HCT116 (cell line): ENCODE measurements at regions not wholly inside any gene's neighbourhood (a gene's known extent, or its start where the extent isn't known, plus 50 kb on each side); places are given as distances from the start of the nearest gene placed in this dataset.

Experiments
- ATAC-seq: fragments of 200-7000 bp; cut with Tn5 transposase; 2 replicates; pipeline ENCODE4 v1.9.1; 2020; ENCODE audit warnings: mild to moderate bottlenecking, moderate library complexity
- BruUV-seq: library from RNA; stranded (reverse); fragments of 400-500 nt; replicated peaks from 2 replicates; lab custom pipeline; 2021; lab: Mats Ljungman, UMichigan
- CTCF ChIA-PET: fragments of 300-600 bp; sonication (Branson Sonifier 250); formaldehyde crosslinking; loops from one replicate; lab custom pipeline; 2021; ENCODE audit warnings: antibody characterized with exemption; lab: Charles Lee
- POLR2A ChIA-PET: fragments of 300-600, 350-600 bp; sonication (Branson Sonifier 250); formaldehyde crosslinking; loops from one replicate; lab custom pipeline; 2021; ENCODE audit warnings: antibody characterized with exemption; lab: Charles Lee
- RAD21 ChIA-PET, 2 experiments: fragments of 300-600 bp; sonication (Branson Sonifier 250); formaldehyde crosslinking; loops; one replicate each; lab custom pipeline; 2023; ENCODE audit warnings: low total read pairs in 2 of 2; ENCODE audit not compliant: uncharacterized antibody in 2 of 2, unreplicated experiment in 2 of 2, low non-redundant PET in 1 of 2; lab: Charles Lee
- DNase-seq: peaks from one replicate; pipeline ENCODE4 v3.0.0-alpha.2; 2010; ENCODE audit warnings: low read depth, low spot score
- H2AFZ ChIP-seq: fragments of 200-600 bp; shearing (Covaris generic), sonication (generic); 2 replicates; pipeline ENCODE4 v1.6.1; 2017; ENCODE audit warnings: low read depth, mixed run types, mixed read lengths, antibody characterized with exemption, low read length; ENCODE audit not compliant: poor library complexity, severe bottlenecking
- H3K27ac ChIP-seq: 2 replicates; pipeline ENCODE4 v1.5.1; 2012; ENCODE audit warnings: low read depth, low read length
- H3K27me3 ChIP-seq: fragments of 200-600 bp; sonication (generic); 2 replicates; pipeline ENCODE4 v1.6.1; 2016; ENCODE audit warnings: mixed run types, low read length, mixed read lengths; ENCODE audit not compliant: insufficient read depth
- H3K36me3 ChIP-seq, 2 experiments: fragments of 200-500 bp in 1 of 2; fragments of 200-600 bp in 1 of 2; sonication (Bioruptor generic) in 1 of 2; sonication (generic) in 1 of 2; 2 replicates each; pipeline versions ENCODE4 v1.5.1 to v1.6.1; 2014 to 2016; ENCODE audit warnings: low read length in 2 of 2, inconsistent platforms in 1 of 2, mixed read lengths in 1 of 2, mixed run types in 1 of 2; ENCODE audit not compliant: insufficient read depth in 2 of 2, control insufficient read depth in 1 of 2
- H3K4me1 ChIP-seq, 2 experiments: fragments of 200-600 bp in 1 of 2; sonication (generic) in 1 of 2; 2 replicates each; pipeline versions ENCODE4 v1.5.1 to v1.6.1; 2012 to 2017; ENCODE audit warnings: low read length in 2 of 2, inconsistent platforms in 1 of 2, mild to moderate bottlenecking in 1 of 2, mixed read lengths in 1 of 2, mixed run types in 1 of 2, moderate library complexity in 1 of 2; ENCODE audit not compliant: insufficient read depth in 2 of 2, control insufficient read depth in 1 of 2
- H3K4me2 ChIP-seq: fragments of 200-600 bp; sonication (generic); 2 replicates; pipeline ENCODE4 v1.6.1; 2017; ENCODE audit warnings: mixed run types, low read length, mixed read lengths
- H3K4me3 ChIP-seq, 2 experiments: fragments of 200-600 bp in 1 of 2; sonication (generic) in 1 of 2; replicated peaks in 1 of 2; 2 replicates each; pipeline ENCODE4 v1.5.1; 2011 to 2016; ENCODE audit warnings: low read length in 2 of 2, control low read depth in 1 of 2, low read depth in 1 of 2, mild to moderate bottlenecking in 1 of 2, mixed read lengths in 1 of 2, mixed run types in 1 of 2
- H3K79me2 ChIP-seq: fragments of 200-600 bp; sonication (generic); 2 replicates; pipeline ENCODE4 v1.6.1; 2017; ENCODE audit warnings: mild to moderate bottlenecking, mixed run types, low read length, moderate library complexity, mixed read lengths; ENCODE audit not compliant: insufficient read depth
- H3K9ac ChIP-seq: fragments of 200-600 bp; sonication (generic); 2 replicates; pipeline ENCODE4 v1.6.1; 2016; ENCODE audit warnings: low read length, mixed read lengths
- H3K9me2 ChIP-seq: fragments of 200-600 bp; sonication (generic), shearing (Covaris generic); 2 replicates; pipeline ENCODE4 v1.6.1; 2017; ENCODE audit warnings: mixed run types, mild to moderate bottlenecking, moderate library complexity; ENCODE audit not compliant: insufficient read depth
- H3K9me3 ChIP-seq, 2 experiments: fragments of 200-500 bp in 1 of 2; fragments of 200-600 bp in 1 of 2; sonication (Bioruptor generic) in 1 of 2; sonication (generic) in 1 of 2; 2 replicates each; pipeline ENCODE4 v1.6.1; 2014 to 2017; ENCODE audit warnings: low read length in 2 of 2, mixed read lengths in 2 of 2, inconsistent platforms in 1 of 2, low read depth in 1 of 2, mild to moderate bottlenecking in 1 of 2, mixed run types in 1 of 2, moderate library complexity in 1 of 2; ENCODE audit not compliant: control insufficient read depth in 1 of 2, insufficient read depth in 1 of 2
- H4K20me1 ChIP-seq: fragments of 200-600 bp; sonication (generic), shearing (Covaris generic); 2 replicates; pipeline ENCODE4 v1.6.1; 2017; ENCODE audit warnings: mixed run types, mild to moderate bottlenecking, moderate library complexity; ENCODE audit not compliant: insufficient read depth
- CBX3 ChIP-seq: IDR thresholded peaks from 2 replicates; pipeline ENCODE4 v1.6.1; 2012; ENCODE audit warnings: low read depth
- CEBPB ChIP-seq: IDR thresholded peaks from 2 replicates; pipeline ENCODE4 v1.6.1; 2012; ENCODE audit warnings: low read depth
- CTCF ChIP-seq, 3 experiments: fragments of 200-600 bp in 1 of 3; sonication (generic) in 1 of 3; IDR thresholded peaks in 2 of 3; conservative IDR thresholded peaks in 1 of 3; 2 replicates each; pipeline ENCODE4 v1.5.1; 2012 to 2017; ENCODE audit warnings: low read depth in 2 of 3, low read length in 2 of 3, antibody characterized with exemption in 1 of 3, borderline replicate concordance in 1 of 3, control low read depth in 1 of 3, mild to moderate bottlenecking in 1 of 3, mixed read lengths in 1 of 3, mixed run types in 1 of 3, moderate library complexity in 1 of 3; ENCODE audit not compliant: insufficient read depth in 1 of 3
- EZH2 ChIP-seq: fragments of 200-600 bp; sonication (generic); IDR thresholded peaks from 2 replicates; pipeline ENCODE4 v1.6.1; 2017; ENCODE audit warnings: antibody characterized with exemption, mixed run types
- FOSL1 ChIP-seq: IDR thresholded peaks from 2 replicates; pipeline ENCODE4 v1.6.1; 2012; ENCODE audit warnings: low read depth
- MAX ChIP-seq: IDR thresholded peaks from 2 replicates; pipeline ENCODE4 v1.6.1; 2012
- POLR2A ChIP-seq: IDR thresholded peaks from 2 replicates; pipeline ENCODE4 v1.7.0; 2011; ENCODE audit warnings: borderline replicate concordance; ENCODE audit not compliant: insufficient read depth, insufficient read length; ENCODE audit errors: extremely low read depth
- POLR2AphosphoS5 ChIP-seq: IDR thresholded peaks from 2 replicates; pipeline ENCODE4 v1.6.1; 2011; ENCODE audit warnings: mild to moderate bottlenecking, low read depth, low read length, moderate library complexity
- RAD21 ChIP-seq: IDR thresholded peaks from 2 replicates; pipeline ENCODE4 v1.6.1; 2012; ENCODE audit warnings: low read depth, mild to moderate bottlenecking
- SP1 ChIP-seq: IDR thresholded peaks from 2 replicates; pipeline ENCODE4 v1.6.1; 2012; ENCODE audit warnings: low read depth
- SRF ChIP-seq: IDR thresholded peaks from 2 replicates; pipeline ENCODE4 v1.6.1; 2012; ENCODE audit warnings: low read depth
- TCF7L2 ChIP-seq: IDR thresholded peaks from 2 replicates; pipeline ENCODE4 v1.7.0; 2011; ENCODE audit warnings: borderline replicate concordance, inconsistent platforms; ENCODE audit not compliant: insufficient read depth, insufficient read length; ENCODE audit errors: extremely low read depth
- YY1 ChIP-seq: IDR thresholded peaks from 2 replicates; pipeline ENCODE4 v1.6.1; 2011; ENCODE audit warnings: low read length, low read depth, moderate library complexity, mild to moderate bottlenecking; ENCODE audit not compliant: insufficient replicate concordance; ENCODE audit errors: extremely low read depth
- ZNF274 ChIP-seq: fragments of 200-500 bp; sonication (Bioruptor generic); IDR thresholded peaks from 2 replicates; pipeline ENCODE4 v1.6.1; 2014; ENCODE audit warnings: mild to moderate bottlenecking, low read depth, low read length, inconsistent platforms
- intact Hi-C: fragments of 100-400 bp; cut with micrococcal nuclease; formaldehyde crosslinking; loops from 2 replicates; pipeline ENCODE4 v1.10.0; 2022
- TF ChIP-seq, protein P1 (sequence below): IDR thresholded peaks from 2 replicates; pipeline ENCODE4 v1.6.1; 2012; ENCODE audit warnings: low read depth

DNA sequence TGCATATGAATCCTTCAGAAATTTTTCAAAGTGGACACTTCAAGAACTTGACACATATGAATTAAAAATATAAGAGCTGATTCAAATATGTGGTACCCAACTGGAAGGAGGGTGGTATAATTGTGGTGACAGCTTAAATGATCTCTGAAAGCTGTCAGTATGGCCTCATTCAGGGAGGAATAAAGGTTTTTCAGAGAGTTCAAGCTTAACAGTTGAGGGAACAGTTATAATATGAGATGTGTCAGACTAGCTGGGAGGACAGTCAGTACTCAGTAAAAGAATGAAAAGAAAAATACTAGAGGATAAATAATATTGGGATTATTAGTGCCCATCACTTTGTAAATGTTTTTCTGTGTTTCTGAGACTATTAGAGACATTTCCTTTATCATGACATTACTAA is 277.5 kb downstream of the RASSF9 start:
- DNase-seq (no peak), ATAC-seq (no peak)
- no peaks in the 10 kb centered on the region for H3K36me3 ChIP-seq
- BruUV-seq, result no TSS peak
- no peaks in the 10 kb centered on the region for H3K9me3 ChIP-seq
- RAD21 ChIA-PET, result no interaction called here
- CTCF ChIA-PET, result interaction anchor here (1.4 kb wide), 1 partner anchor 16 kb away, joined by 3 read pairs; no protein-coding TSS in a partner anchor
- H3K4me2 ChIP-seq, result no peak overlapping the region
- H3K27ac ChIP-seq, result no peak overlapping the region
- no peaks in the 10 kb centered on the region for H3K4me1 ChIP-seq
- H2AFZ ChIP-seq, result peak overlapping the region; percentile 56
- H3K9ac ChIP-seq, result no peak overlapping the region
- no peak overlapping the region for H3K4me3 ChIP-seq
- no peaks in the 10 kb centered on the region for H4K20me1 ChIP-seq
- TF ChIP-seq CBX3 (no peak), POLR2A (no peak), FOSL1 (no peak), POLR2AphosphoS5 (no peak), SP1 (no peak), EZH2 (no peak), YY1 (no peak), ZNF274 (no peak), MAX (no peak), RAD21 (no peak)
- intact Hi-C loops, result no loop called here
- H3K9me2 ChIP-seq, result no peaks in the 10 kb centered on the region
- POLR2A ChIA-PET, result no interaction called here
- no peaks in the 10 kb centered on the region for H3K79me2 ChIP-seq
- no peaks in the 10 kb centered on the region for H3K27me3 ChIP-seq

GRCh38 chr12:85559127-85559526 is 277.1 kb downstream of the RASSF9 start:
- ChIA-PET POLR2A (no interaction called here), RAD21 (no interaction called here), CTCF (interaction anchor here (1.4 kb wide), 1 partner anchor 16 kb away, joined by 3 read pairs; no protein-coding TSS in a partner anchor)
- no peaks in the 10 kb centered on the region for H3K9me2 ChIP-seq
- DNase-seq, result no peak
- H3K4me3 ChIP-seq, result no peak overlapping the region
- no peaks in the 10 kb centered on the region for H3K27me3 ChIP-seq
- no peak overlapping the region for H2AFZ ChIP-seq
- H3K9me3 ChIP-seq, result no peaks in the 10 kb centered on the region
- no peaks in the 10 kb centered on the region for H4K20me1 ChIP-seq
- no peaks in the 10 kb centered on the region for H3K79me2 ChIP-seq
- intact Hi-C loops, result no loop called here
- ATAC-seq, result no peak
- BruUV-seq, result no TSS peak
- H3K27ac ChIP-seq, result no peak overlapping the region
- no peak overlapping the region for H3K4me2 ChIP-seq
- H3K9ac ChIP-seq, result no peak overlapping the region
- H3K4me1 ChIP-seq, result no peaks in the 10 kb centered on the region
- H3K36me3 ChIP-seq, result no peaks in the 10 kb centered on the region
- no peak for TF ChIP-seq SRF
- TF ChIP-seq POLR2AphosphoS5, result no peak
- TF ChIP-seq POLR2A, result no peak
- no peak for TF ChIP-seq ZNF274
- no peak for TF ChIP-seq CTCF (IDR thresholded peaks at IDR 0.05 in 2 of 3, conservative IDR thresholded peaks at IDR 0.05 in 1 of 3; ENCODE audit: borderline replicate concordance in 1 of 3, insufficient read depth in 1 of 3, low read depth in 2 of 3, low read length in 2 of 3)
- TF ChIP-seq, protein P1, sequence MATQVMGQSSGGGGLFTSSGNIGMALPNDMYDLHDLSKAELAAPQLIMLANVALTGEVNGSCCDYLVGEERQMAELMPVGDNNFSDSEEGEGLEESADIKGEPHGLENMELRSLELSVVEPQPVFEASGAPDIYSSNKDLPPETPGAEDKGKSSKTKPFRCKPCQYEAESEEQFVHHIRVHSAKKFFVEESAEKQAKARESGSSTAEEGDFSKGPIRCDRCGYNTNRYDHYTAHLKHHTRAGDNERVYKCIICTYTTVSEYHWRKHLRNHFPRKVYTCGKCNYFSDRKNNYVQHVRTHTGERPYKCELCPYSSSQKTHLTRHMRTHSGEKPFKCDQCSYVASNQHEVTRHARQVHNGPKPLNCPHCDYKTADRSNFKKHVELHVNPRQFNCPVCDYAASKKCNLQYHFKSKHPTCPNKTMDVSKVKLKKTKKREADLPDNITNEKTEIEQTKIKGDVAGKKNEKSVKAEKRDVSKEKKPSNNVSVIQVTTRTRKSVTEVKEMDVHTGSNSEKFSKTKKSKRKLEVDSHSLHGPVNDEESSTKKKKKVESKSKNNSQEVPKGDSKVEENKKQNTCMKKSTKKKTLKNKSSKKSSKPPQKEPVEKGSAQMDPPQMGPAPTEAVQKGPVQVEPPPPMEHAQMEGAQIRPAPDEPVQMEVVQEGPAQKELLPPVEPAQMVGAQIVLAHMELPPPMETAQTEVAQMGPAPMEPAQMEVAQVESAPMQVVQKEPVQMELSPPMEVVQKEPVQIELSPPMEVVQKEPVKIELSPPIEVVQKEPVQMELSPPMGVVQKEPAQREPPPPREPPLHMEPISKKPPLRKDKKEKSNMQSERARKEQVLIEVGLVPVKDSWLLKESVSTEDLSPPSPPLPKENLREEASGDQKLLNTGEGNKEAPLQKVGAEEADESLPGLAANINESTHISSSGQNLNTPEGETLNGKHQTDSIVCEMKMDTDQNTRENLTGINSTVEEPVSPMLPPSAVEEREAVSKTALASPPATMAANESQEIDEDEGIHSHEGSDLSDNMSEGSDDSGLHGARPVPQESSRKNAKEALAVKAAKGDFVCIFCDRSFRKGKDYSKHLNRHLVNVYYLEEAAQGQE, result no peak
- TF ChIP-seq EZH2, result no peak
- no peak for TF ChIP-seq CEBPB
- no peak for TF ChIP-seq TCF7L2
